Vagina (tissue), 2 donors: ENCODE measurements at regions not wholly inside any gene's neighbourhood (a gene's known extent, or its start where the extent isn't known, plus 50 kb on each side); places are given as distances from the start of the nearest gene placed in this dataset.

Experiments used
- DNase-seq, 2 donors: peaks; one replicate each; pipeline ENCODE4 v3.0.0-alpha.2; 2017; ENCODE audit errors: extremely low spot score in 2 of 2
- H3K27ac ChIP-seq: fragments of 200-600 bp; sonication (generic); one replicate; pipeline ENCODE4 v1.5.1; 2019
- H3K27me3 ChIP-seq: fragments of 200-600 bp; sonication (generic); one replicate; pipeline ENCODE4 v1.5.1; 2019
- H3K36me3 ChIP-seq, 2 donors: fragments of 200-600 bp; sonication (generic); one replicate each; pipeline ENCODE4 v1.5.1; 2017 to 2019
- H3K4me1 ChIP-seq: fragments of 200-600 bp; sonication (generic); one replicate; pipeline ENCODE4 v1.5.1; 2019
- H3K4me3 ChIP-seq, 2 donors: fragments of 200-600 bp; sonication (generic); 1 replicate in 1 of 2; 2 replicates in 1 of 2; pipeline ENCODE4 v1.5.1; 2016 to 2019
- H3K9me3 ChIP-seq: fragments of 200-600 bp; sonication (generic); one replicate; pipeline ENCODE4 v1.5.1; 2019
- CTCF ChIP-seq, 3 experiments: fragments of 450-650 bp in 2 of 3; fragments of 200-600 bp in 1 of 3; sonication (generic) in 1 of 3; IDR thresholded peaks; one replicate each; pipeline ENCODE4 v1.5.1; 2017 to 2019; ENCODE audit warnings: antibody characterized with exemption in 3 of 3, mild to moderate bottlenecking in 2 of 3, moderate library complexity in 2 of 3
- POLR2A ChIP-seq, 2 donors: fragments of 450-650 bp; IDR thresholded peaks; one replicate each; pipeline ENCODE4 v1.6.1; 2017; ENCODE audit warnings: antibody characterized with exemption in 2 of 2, mild to moderate bottlenecking in 2 of 2, moderate library complexity in 2 of 2
- POLR2AphosphoS5 ChIP-seq, 2 donors: sonication (generic); formaldehyde crosslinking; IDR thresholded peaks; one replicate each; pipeline ENCODE4 v1.9.0; 2017; ENCODE audit warnings: antibody characterized with exemption in 2 of 2, mild to moderate bottlenecking in 2 of 2, low read depth in 1 of 2; ENCODE audit not compliant: insufficient read depth in 1 of 2
- intact Hi-C: fragments of 100-400 bp; cut with DNase I; formaldehyde crosslinking; loops from one replicate; pipeline ENCODE4 v1.15.1; 2023

DNA sequence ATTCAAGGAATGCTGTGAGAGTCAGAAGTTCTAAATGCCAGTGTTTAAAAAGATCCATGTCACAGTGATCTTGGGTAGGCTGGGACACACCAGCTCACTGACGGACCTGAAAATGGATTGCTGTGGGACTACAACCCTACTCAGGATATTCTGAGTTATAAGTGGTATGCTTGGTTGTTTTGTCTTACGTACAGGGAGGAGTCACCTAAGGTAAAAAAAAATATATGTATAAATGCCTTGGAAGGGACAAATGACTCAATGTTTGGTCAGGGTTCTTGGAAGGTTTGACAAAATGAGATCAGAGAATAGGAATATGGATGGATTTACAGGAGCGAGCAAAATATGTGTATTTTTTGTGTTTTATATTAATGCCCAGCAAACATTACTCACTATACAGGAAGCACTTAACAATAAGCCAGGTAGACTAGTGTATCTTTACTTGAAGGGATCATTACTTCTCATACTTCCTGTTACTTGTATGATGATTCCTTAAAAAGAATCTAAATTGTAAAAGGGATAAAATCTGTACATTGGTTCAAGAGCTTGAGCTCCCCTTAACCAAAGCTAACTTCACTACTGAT lies 767.3 kb downstream of the GBE1 start:
- H3K27me3 ChIP-seq: no peaks in the 10 kb centered on the region
- no peaks in the 10 kb centered on the region for H3K9me3 ChIP-seq
- intact Hi-C loops: no loop called here
- no peak overlapping the region for H3K27ac ChIP-seq
- TF ChIP-seq CTCF (IDR thresholded peaks at IDR 0.05): no peak
- TF ChIP-seq POLR2A (IDR thresholded peaks at IDR 0.05): no peak
- TF ChIP-seq POLR2AphosphoS5 (IDR thresholded peaks at IDR 0.05; ENCODE audit: insufficient read depth in 1 of 2, low read depth in 1 of 2): no peak
- no peaks in the 10 kb centered on the region for H3K36me3 ChIP-seq
- no peak overlapping the region for H3K4me3 ChIP-seq
- no peak for DNase-seq
- H3K4me1 ChIP-seq: no peaks in the 10 kb centered on the region

GRCh38 chr3:80993241-80993945 lies 768.1 kb downstream of the GBE1 start:
- DNase-seq: no peak
- H3K27ac ChIP-seq: no peak overlapping the region
- no peaks in the 10 kb centered on the region for H3K4me1 ChIP-seq
- intact Hi-C loops: no loop called here
- no peaks in the 10 kb centered on the region for H3K9me3 ChIP-seq
- no peaks in the 10 kb centered on the region for H3K27me3 ChIP-seq
- no peak for TF ChIP-seq POLR2A (IDR thresholded peaks at IDR 0.05)
- H3K4me3 ChIP-seq: no peak overlapping the region
- no peaks in the 10 kb centered on the region for H3K36me3 ChIP-seq

- TF ChIP-seq POLR2AphosphoS5 (IDR thresholded peaks at IDR 0.05; ENCODE audit: insufficient read depth in 1 of 2, low read depth in 1 of 2) (no peak), CTCF (IDR thresholded peaks at IDR 0.05) (no peak), POLR2A (IDR thresholded peaks at IDR 0.05) (no peak)
- Histone ChIP-seq H3K9me3 (no peaks in the 10 kb centered on the region), H3K4me1 (no peaks in the 10 kb centered on the region), H3K27ac (no peak overlapping the region), H3K4me3 (no peak overlapping the region), H3K27me3 (no peaks in the 10 kb centered on the region), H3K36me3 (no peaks in the 10 kb centered on the region)
- intact Hi-C loops: no loop called here
- no peak for DNase-seq
These were observed 777.7 kb downstream of the GBE1 start for GRCh38 chr3:80983753-80984152.

DNA sequence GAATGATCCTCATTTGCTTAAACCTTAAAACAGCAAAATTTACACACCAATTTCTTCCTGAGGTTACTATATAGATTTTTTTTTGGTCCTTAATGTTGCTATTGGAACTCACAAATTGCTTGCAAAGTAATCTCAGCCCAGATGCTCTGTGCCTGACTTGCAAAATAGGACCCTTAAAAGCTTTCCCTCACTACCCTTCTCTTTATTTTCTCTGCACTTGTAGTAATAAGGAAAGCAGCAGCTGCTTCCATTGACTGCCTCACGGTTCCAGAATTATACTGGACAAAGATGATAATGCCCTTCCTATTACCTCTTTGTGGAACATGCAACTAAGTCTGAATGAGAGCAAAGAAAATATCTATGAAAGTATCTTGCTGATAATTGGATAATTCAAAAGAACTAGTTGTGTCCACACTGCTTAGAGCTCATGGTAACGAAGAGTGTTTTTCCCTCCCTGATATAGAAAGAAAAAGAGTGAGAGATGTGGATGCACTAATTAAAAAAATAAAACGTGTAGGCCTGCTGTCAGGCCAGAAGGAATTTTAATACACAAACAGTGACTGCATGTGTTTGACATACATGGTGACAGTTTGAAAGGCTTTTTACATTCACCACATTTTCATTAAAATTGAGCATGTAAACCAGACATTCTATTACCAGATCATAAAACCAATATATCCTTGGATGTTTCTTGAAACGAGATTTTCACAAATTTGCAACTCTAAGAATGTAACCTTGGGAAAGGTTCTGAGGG lies 783.1 kb downstream of the GBE1 start:
- Histone ChIP-seq H3K27me3 (no peaks in the 10 kb centered on the region), H3K27ac (no peak overlapping the region), H3K9me3 (no peaks in the 10 kb centered on the region), H3K4me1 (no peaks in the 10 kb centered on the region), H3K4me3 (no peak overlapping the region), H3K36me3 (no peaks in the 10 kb centered on the region)
- no peak for TF ChIP-seq POLR2AphosphoS5 (IDR thresholded peaks at IDR 0.05; ENCODE audit: insufficient read depth in 1 of 2, low read depth in 1 of 2)
- no peak for TF ChIP-seq CTCF (IDR thresholded peaks at IDR 0.05)
- no peak for TF ChIP-seq POLR2A (IDR thresholded peaks at IDR 0.05)
- no peak for DNase-seq
- intact Hi-C loops: no loop called here

GRCh38 chr3:80970292-80970691 lies 791.2 kb downstream of the GBE1 start:
- Histone ChIP-seq H3K4me1 (no peaks in the 10 kb centered on the region), H3K27ac (no peak overlapping the region), H3K27me3 (no peaks in the 10 kb centered on the region), H3K36me3 (no peaks in the 10 kb centered on the region), H3K9me3 (peaks cover 3% of the 10 kb centered on the region), H3K4me3 (no peak overlapping the region)
- no peak for DNase-seq
- intact Hi-C loops: no loop called here
- TF ChIP-seq CTCF (IDR thresholded peaks at IDR 0.05) (no peak), POLR2A (IDR thresholded peaks at IDR 0.05) (no peak), POLR2AphosphoS5 (IDR thresholded peaks at IDR 0.05; ENCODE audit: insufficient read depth in 1 of 2, low read depth in 1 of 2) (no peak)
